Bronchial epithelial cell (primary cell): ENCODE measurements at regions not wholly inside any gene's neighbourhood (a gene's known extent, or its start where the extent isn't known, plus 50 kb on each side); places are given as distances from the start of the nearest gene placed in this dataset.

Experiments
- DNase-seq: peaks from one replicate; pipeline ENCODE4 v3.0.0-alpha.2; 2010; ENCODE audit warnings: low read depth
- FAIRE-seq: peaks from 2 replicates; lab custom pipeline; 2011; peaks lifted over from hg19 to GRCh38; lab: Jason Lieb, UNC
- H3K27me3 ChIP-seq: 2 replicates; pipeline ENCODE4 v1.5.1; 2011; ENCODE audit warnings: low read length; ENCODE audit not compliant: control insufficient read depth, insufficient read depth
- H3K36me3 ChIP-seq: 2 replicates; pipeline ENCODE4 v1.5.1; 2011; ENCODE audit warnings: low read length; ENCODE audit not compliant: control insufficient read depth, insufficient read depth
- H3K4me3 ChIP-seq: 2 replicates; pipeline ENCODE4 v1.5.1; 2011; ENCODE audit warnings: mild to moderate bottlenecking, low read depth, low read length, control low read depth
- CTCF ChIP-seq: IDR thresholded peaks from 2 replicates; pipeline ENCODE4 v1.5.1; 2011; ENCODE audit warnings: mild to moderate bottlenecking, moderate library complexity, low read length, control low read depth, inconsistent platforms; ENCODE audit not compliant: insufficient read depth, severe bottlenecking

GRCh38 chr4:122010610-122011009 is 58.8 kb upstream of the TRPC3 start:
- FAIRE-seq (no peak), DNase-seq (peak; percentile 87)
- TF ChIP-seq CTCF = no peak
- no peaks in the 10 kb centered on the region for H3K27me3 ChIP-seq
- H3K4me3 ChIP-seq = no peak overlapping the region
- H3K36me3 ChIP-seq = no peaks in the 10 kb centered on the region

GRCh38 chr4:122009524-122009923 is 57.7 kb upstream of the TRPC3 start:
- Histone ChIP-seq H3K36me3 (no peaks in the 10 kb centered on the region), H3K27me3 (no peaks in the 10 kb centered on the region), H3K4me3 (no peak overlapping the region)
- TF ChIP-seq CTCF = no peak
- no peak for FAIRE-seq
- DNase-seq = no peak

- Histone ChIP-seq H3K36me3 (no peaks in the 10 kb centered on the region), H3K4me3 (no peak overlapping the region), H3K27me3 (peaks cover 2% of the 10 kb centered on the region)
- TF ChIP-seq CTCF = no peak
- FAIRE-seq (no peak), DNase-seq (no peak)
These were observed 55.2 kb upstream of the TRPC3 start for GRCh38 chr4:122007016-122007415.

GRCh38 chr4:122005064-122005755 is 53.4 kb upstream of the TRPC3 start:
- no peak overlapping the region for H3K4me3 ChIP-seq
- H3K27me3 ChIP-seq = peaks cover 2% of the 10 kb centered on the region
- no peak for TF ChIP-seq CTCF
- no peak for DNase-seq
- no peak for FAIRE-seq
- no peaks in the 10 kb centered on the region for H3K36me3 ChIP-seq

- FAIRE-seq (no peak), DNase-seq (peak; percentile 27)
- TF ChIP-seq CTCF = peak; percentile 40
These were observed 51.5 kb upstream of the TRPC3 start for GRCh38 chr4:122003335-122003734.

More at GRCh38 chr4:122003335-122003734, 51.5 kb upstream of the TRPC3 start:
- Histone ChIP-seq H3K36me3 (no peaks in the 10 kb centered on the region), H3K4me3 (no peak overlapping the region), H3K27me3 (peaks cover 2% of the 10 kb centered on the region)
